DND-41 (cell line): ENCODE measurements at regions not wholly inside any gene's neighbourhood (a gene's known extent, or its start where the extent isn't known, plus 50 kb on each side); places are given as distances from the start of the nearest gene placed in this dataset.

Experiments used
- EZH2 ChIP-seq: IDR thresholded peaks from 3 replicates; pipeline ENCODE4 v1.6.1; 2012; ENCODE audit warnings: borderline replicate concordance, low read depth, mild to moderate bottlenecking, moderate library complexity, low read length, inconsistent platforms; ENCODE audit not compliant: severe bottlenecking
- TF ChIP-seq, protein P1 (sequence below): IDR thresholded peaks from 2 replicates; pipeline ENCODE4 v1.5.1; 2012; ENCODE audit warnings: borderline replicate concordance, low read length, moderate library complexity, mild to moderate bottlenecking; ENCODE audit not compliant: poor library complexity, severe bottlenecking; ENCODE audit errors: extremely low read depth

DNA sequence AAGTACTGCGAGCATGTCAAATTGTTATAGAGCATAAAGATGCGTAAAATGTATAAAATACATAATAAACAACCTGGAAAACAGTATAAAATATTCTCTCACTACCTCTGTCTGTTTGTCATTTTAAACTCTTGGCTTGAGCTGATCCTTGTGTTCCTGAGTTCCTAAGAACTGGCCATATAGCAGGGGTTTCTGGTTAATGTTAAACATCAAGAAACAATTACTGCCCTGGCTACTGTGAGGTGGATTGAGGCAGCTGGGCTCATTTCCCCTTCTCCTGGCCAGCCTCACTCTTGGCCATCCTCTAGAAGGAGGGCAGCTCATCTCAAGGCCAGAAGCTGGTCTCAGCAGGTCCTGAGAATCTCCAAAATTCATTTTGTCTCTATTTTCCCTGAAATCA, 297.3 kb upstream of the USP24 start:
- TF ChIP-seq, protein P1, sequence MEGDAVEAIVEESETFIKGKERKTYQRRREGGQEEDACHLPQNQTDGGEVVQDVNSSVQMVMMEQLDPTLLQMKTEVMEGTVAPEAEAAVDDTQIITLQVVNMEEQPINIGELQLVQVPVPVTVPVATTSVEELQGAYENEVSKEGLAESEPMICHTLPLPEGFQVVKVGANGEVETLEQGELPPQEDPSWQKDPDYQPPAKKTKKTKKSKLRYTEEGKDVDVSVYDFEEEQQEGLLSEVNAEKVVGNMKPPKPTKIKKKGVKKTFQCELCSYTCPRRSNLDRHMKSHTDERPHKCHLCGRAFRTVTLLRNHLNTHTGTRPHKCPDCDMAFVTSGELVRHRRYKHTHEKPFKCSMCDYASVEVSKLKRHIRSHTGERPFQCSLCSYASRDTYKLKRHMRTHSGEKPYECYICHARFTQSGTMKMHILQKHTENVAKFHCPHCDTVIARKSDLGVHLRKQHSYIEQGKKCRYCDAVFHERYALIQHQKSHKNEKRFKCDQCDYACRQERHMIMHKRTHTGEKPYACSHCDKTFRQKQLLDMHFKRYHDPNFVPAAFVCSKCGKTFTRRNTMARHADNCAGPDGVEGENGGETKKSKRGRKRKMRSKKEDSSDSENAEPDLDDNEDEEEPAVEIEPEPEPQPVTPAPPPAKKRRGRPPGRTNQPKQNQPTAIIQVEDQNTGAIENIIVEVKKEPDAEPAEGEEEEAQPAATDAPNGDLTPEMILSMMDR = no peak
- no peak for TF ChIP-seq EZH2
